ENCODE measurements at regions not wholly inside any gene's neighbourhood (a gene's known extent, or its start where the extent isn't known, plus 50 kb on each side); places are given as distances from the start of the nearest gene placed in this dataset.
"Not testable (repeated sequence)": the region's sequence is repeated elsewhere in the genome, so short reads cannot be mapped to it uniquely, and the experiment has no call there.

DNA sequence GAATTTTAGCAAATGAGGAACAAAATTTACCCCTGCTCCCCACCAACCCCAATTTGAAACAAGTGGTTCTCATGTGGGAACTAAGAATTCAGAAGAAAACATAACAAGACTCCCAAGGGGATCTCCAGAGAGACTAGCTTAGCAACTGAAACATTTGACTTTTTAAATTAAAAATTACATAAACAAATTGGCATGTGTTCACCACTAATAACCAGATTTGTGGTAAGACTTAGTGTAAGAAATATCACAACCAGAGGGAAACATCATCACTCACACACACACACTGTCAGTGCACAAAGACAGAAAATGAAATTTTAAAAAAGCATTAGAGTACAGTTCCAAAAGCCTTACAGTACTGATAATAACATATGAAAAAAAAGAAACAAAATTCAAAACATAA lies 348.8 kb downstream of the CGGBP1 start:
- TF ChIP-seq, protein P1, sequence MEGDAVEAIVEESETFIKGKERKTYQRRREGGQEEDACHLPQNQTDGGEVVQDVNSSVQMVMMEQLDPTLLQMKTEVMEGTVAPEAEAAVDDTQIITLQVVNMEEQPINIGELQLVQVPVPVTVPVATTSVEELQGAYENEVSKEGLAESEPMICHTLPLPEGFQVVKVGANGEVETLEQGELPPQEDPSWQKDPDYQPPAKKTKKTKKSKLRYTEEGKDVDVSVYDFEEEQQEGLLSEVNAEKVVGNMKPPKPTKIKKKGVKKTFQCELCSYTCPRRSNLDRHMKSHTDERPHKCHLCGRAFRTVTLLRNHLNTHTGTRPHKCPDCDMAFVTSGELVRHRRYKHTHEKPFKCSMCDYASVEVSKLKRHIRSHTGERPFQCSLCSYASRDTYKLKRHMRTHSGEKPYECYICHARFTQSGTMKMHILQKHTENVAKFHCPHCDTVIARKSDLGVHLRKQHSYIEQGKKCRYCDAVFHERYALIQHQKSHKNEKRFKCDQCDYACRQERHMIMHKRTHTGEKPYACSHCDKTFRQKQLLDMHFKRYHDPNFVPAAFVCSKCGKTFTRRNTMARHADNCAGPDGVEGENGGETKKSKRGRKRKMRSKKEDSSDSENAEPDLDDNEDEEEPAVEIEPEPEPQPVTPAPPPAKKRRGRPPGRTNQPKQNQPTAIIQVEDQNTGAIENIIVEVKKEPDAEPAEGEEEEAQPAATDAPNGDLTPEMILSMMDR (conservative IDR thresholded peaks at IDR 0.05; ENCODE audit: low read length) = no peak

DNA sequence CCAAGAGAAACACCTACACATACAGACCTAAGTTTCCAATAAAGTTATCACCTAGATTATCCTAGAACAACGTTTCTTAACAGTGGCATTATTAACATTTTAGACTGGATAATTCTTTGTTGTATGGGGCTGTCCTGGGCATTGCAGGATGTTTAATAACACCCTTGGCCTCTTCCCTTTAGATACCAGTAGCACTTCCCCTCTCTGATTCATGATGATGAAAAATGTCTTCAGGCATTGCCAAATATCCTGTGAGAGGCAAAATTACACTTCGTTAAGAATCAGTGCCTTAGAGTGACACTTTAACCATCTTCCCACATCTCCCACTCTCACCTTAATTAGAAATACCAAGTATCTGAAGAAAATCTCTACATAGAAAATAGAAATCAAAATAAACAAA lies 352.6 kb downstream of the CGGBP1 start:
- no peak overlapping the region for H3K4me3 ChIP-seq (ENCODE audit: low read length)
- DNase-seq (ENCODE audit: low read depth) = no peak
- TF ChIP-seq, protein P1 (conservative IDR thresholded peaks at IDR 0.05; ENCODE audit: low read length) = no peak

More for the DNA sequence above, 348.8 kb downstream of the CGGBP1 start:
- DNase-seq (ENCODE audit: low read depth) = no peak
- H3K4me3 ChIP-seq (ENCODE audit: low read length) = no peak overlapping the region

DNA sequence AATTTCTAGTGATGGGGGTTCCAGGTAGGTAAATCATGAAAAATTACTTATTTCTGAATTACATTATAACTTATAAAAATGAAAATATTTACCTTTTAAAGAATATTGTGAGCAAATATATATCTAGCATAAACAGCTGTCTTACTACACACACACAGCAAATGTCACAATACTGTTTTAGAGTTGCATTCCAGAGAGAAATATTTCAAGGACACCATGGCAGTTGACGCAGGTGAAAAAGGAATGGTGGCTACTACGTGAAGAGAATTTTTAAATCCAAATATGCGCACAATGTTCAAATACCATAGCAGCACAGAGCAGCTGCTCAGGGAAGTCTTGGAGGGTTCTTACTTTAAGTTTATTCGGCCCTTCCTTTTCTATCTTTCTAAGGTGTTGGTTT lies 356.2 kb downstream of the CGGBP1 start:
- no peak overlapping the region for H3K4me3 ChIP-seq (ENCODE audit: low read length)
- TF ChIP-seq, protein P1 (conservative IDR thresholded peaks at IDR 0.05; ENCODE audit: low read length) = no peak
- DNase-seq (ENCODE audit: low read depth) = no peak

GRCh38 chr3:87696124-87697013 lies 362.4 kb downstream of the CGGBP1 start:
- H3K4me3 ChIP-seq (ENCODE audit: low read length) = no peak overlapping the region
- DNase-seq (ENCODE audit: low read depth) = no peak
- TF ChIP-seq, protein P1 (conservative IDR thresholded peaks at IDR 0.05; ENCODE audit: low read length) = no peak

GRCh38 chr3:87694678-87695077 lies 364.1 kb downstream of the CGGBP1 start:
- DNase-seq (ENCODE audit: low read depth) = no peak
- H3K4me3 ChIP-seq (ENCODE audit: low read length) = no peak overlapping the region
- TF ChIP-seq, protein P1 (conservative IDR thresholded peaks at IDR 0.05; ENCODE audit: low read length) = no peak

GRCh38 chr3:87691109-87691508 lies 367.7 kb downstream of the CGGBP1 start:
- H3K4me3 ChIP-seq (ENCODE audit: low read length) = no peak overlapping the region
- DNase-seq (ENCODE audit: low read depth) = no peak

GRCh38 chr3:87678984-87679660 lies 379.7 kb downstream of the CGGBP1 start:
- H3K4me3 ChIP-seq (ENCODE audit: low read length); DNase-seq (ENCODE audit: low read depth): not testable (repeated sequence)

More at GRCh38 chr3:87691109-87691508, 367.7 kb downstream of the CGGBP1 start:
- TF ChIP-seq, protein P1 (conservative IDR thresholded peaks at IDR 0.05; ENCODE audit: low read length) = no peak
